Adrenal gland (tissue), 5 donors: ENCODE measurements at regions not wholly inside any gene's neighbourhood (a gene's known extent, or its start where the extent isn't known, plus 50 kb on each side); places are given as distances from the start of the nearest gene placed in this dataset.

Experiments used
- CTCF ChIP-seq, 6 experiments: fragments of 450-650 bp in 4 of 6; fragments of 200-600 bp in 2 of 6; sonication (generic) in 1 of 6; IDR thresholded peaks; 1 replicate in 5 of 6; 2 replicates in 1 of 6; pipeline versions ENCODE4 v1.5.1 to v1.8.0; 2016 to 2021; ENCODE audit warnings: antibody characterized with exemption in 6 of 6, mild to moderate bottlenecking in 2 of 6, moderate library complexity in 1 of 6
- POLR2A ChIP-seq, 2 donors: fragments of 450-650 bp; IDR thresholded peaks; one replicate each; pipeline ENCODE4 v1.6.1; 2017; ENCODE audit warnings: antibody characterized with exemption in 2 of 2, mild to moderate bottlenecking in 2 of 2, moderate library complexity in 1 of 2
- donor health status: DM: no; HTN: no; CAD: no.

- TF ChIP-seq CTCF (IDR thresholded peaks at IDR 0.05) (no peak), POLR2A (IDR thresholded peaks at IDR 0.05) (no peak)
Observed at GRCh38 chr15:100779331-100780207, 100.1 kb upstream of the ALDH1A3 start.
